GM12872 (cell line): ENCODE measurements at regions not wholly inside any gene's neighbourhood (a gene's known extent, or its start where the extent isn't known, plus 50 kb on each side); places are given as distances from the start of the nearest gene placed in this dataset.

ENCODE experiments used
- CTCF ChIP-seq: IDR thresholded peaks from 3 replicates; pipeline ENCODE4 v1.5.1; 2011; ENCODE audit warnings: low read depth, mild to moderate bottlenecking, low read length, moderate library complexity; ENCODE audit not compliant: insufficient read depth

GRCh38 chr16:16934660-16935059 lies 536.1 kb downstream of the XYLT1 start:
- no peak for TF ChIP-seq CTCF

- no peak for TF ChIP-seq CTCF
These were observed 533.2 kb downstream of the XYLT1 start for GRCh38 chr16:16937576-16937975.

- no peak for TF ChIP-seq CTCF
These were observed 532.8 kb downstream of the XYLT1 start for GRCh38 chr16:16938009-16938408.

GRCh38 chr16:16938980-16939379 lies 531.8 kb downstream of the XYLT1 start:
- TF ChIP-seq CTCF = no peak

DNA sequence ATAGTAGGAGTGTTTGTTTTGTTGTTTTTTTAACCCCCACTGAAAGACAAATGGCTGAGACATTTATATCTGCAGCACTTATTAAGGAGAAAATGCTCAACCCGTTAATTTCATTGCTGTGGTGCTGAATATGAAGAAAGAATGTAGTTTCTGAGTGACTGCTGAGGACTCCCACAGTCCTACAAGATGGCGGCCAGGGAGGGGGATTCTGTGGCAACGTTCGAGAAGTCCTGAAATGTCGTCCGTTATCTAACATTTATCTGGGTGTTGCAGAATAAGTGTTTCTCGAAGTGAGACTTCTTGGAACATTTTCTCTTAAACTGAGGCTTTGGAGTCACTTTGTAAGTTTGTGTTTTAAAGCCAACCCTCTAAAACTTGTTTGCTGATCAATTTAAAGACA lies 530.4 kb downstream of the XYLT1 start:
- no peak for TF ChIP-seq CTCF

DNA sequence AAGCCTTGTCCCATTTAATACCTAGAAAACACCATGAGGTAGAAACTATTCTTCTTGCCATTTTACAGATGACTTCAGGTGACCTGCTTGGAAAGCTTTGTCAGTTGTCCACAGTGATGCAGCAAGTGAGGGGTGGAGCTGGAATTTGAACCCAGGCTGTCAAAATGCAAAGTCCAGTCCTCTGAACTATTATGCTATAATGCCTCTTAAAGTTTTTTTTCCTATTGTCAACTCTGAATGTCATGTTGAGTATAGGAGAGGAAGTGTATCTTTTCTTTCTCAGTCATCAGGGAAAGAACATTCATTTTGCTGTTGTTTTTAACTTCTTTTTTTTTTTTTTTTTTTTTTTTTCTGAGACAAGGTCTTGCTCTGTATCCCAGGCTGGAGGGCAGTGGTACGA lies 525.6 kb downstream of the XYLT1 start:
- no peak for TF ChIP-seq CTCF

DNA sequence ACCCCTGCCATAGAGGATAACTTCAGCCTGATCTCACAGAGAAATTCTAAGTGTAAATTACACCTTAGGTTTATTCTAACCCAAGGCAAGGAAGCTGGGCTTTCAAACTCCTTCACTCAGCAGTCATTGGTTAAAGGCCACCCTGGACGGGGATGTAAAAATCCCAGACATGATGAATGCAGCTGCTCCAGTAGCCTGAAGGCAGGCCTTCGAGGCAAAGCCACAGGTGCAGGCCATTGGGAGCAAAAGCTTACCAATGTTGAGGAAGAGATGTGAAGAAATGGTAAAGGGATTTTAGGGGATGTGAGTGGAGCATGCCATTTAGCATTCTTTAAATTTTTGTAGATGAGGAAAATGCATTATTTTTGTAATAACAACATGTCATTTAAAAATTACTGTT lies 514.4 kb downstream of the XYLT1 start:
- TF ChIP-seq CTCF = no peak

GRCh38 chr16:16960785-16961184 lies 510.0 kb downstream of the XYLT1 start:
- TF ChIP-seq CTCF = no peak
